IMR-90 (cell line): ENCODE measurements at regions not wholly inside any gene's neighbourhood (a gene's known extent, or its start where the extent isn't known, plus 50 kb on each side); places are given as distances from the start of the nearest gene placed in this dataset.

Experiments used
- ATAC-seq: fragments of 200-7000 bp; cut with Tn5 transposase; 2 replicates; pipeline ENCODE4 v1.9.1; 2020; ENCODE audit warnings: low read depth, mild to moderate bottlenecking, moderate library complexity
- BruUV-seq: library from RNA; stranded (reverse); fragments of 400-500 nt; replicated peaks from 2 replicates; lab custom pipeline; 2021; lab: Mats Ljungman, UMichigan
- CTCF ChIA-PET: fragments of 300-600 bp; formaldehyde crosslinking; extraction: SDS; loops from one replicate; lab custom pipeline; 2021; ENCODE audit warnings: antibody characterized with exemption; lab: Yijun Ruan, JAX
- POLR2A ChIA-PET: fragments of 300-600 bp; sonication (Branson Sonifier 250); formaldehyde crosslinking; loops from one replicate; lab custom pipeline; 2022; ENCODE audit warnings: antibody characterized with exemption; ENCODE audit not compliant: unreplicated experiment; lab: Charles Lee
- DNase-seq: peaks from one replicate; pipeline ENCODE4 v3.0.0; 2013
- H2AFZ ChIP-seq: replicated peaks from 2 replicates; pipeline ENCODE3; 2013; ENCODE audit warnings: low read length, mild to moderate bottlenecking; ENCODE audit not compliant: poor library complexity
- H2AK5ac ChIP-seq: 2 replicates; pipeline ENCODE4 v1.6.1; 2013; ENCODE audit warnings: low read depth, low read length, inconsistent platforms
- H2AK9ac ChIP-seq: replicated peaks from 2 replicates; pipeline ENCODE3; 2013; ENCODE audit warnings: mild to moderate bottlenecking, low read depth, low read length, moderate library complexity; ENCODE audit not compliant: poor library complexity
- H2BK120ac ChIP-seq: 2 replicates; pipeline ENCODE4 v1.6.1; 2013; ENCODE audit warnings: low read depth, low read length, inconsistent platforms
- H2BK15ac ChIP-seq: 3 replicates; pipeline ENCODE4 v1.6.1; 2013; ENCODE audit warnings: low read depth, low read length, inconsistent platforms
- H2BK20ac ChIP-seq: 2 replicates; pipeline ENCODE4 v1.6.1; 2013; ENCODE audit warnings: low read depth, mild to moderate bottlenecking, inconsistent platforms, low read length, moderate library complexity
- H2BK5ac ChIP-seq: 2 replicates; pipeline ENCODE4 v1.6.1; 2013; ENCODE audit warnings: mild to moderate bottlenecking, low read depth, low read length, inconsistent platforms; ENCODE audit not compliant: poor library complexity, severe bottlenecking
- H3K14ac ChIP-seq: replicated peaks from 2 replicates; pipeline ENCODE4 v1.6.1; 2013; ENCODE audit warnings: low read depth, low read length, inconsistent platforms
- H3K18ac ChIP-seq: 2 replicates; pipeline ENCODE4 v1.6.1; 2013; ENCODE audit warnings: low read depth, low read length, control low read depth
- H3K23ac ChIP-seq: 2 replicates; pipeline ENCODE4 v1.6.1; 2013; ENCODE audit warnings: low read depth, low read length, inconsistent platforms
- H3K27ac ChIP-seq: 2 replicates; pipeline ENCODE4 v1.5.1; 2013; ENCODE audit warnings: mild to moderate bottlenecking, control low read depth, low read length; ENCODE audit not compliant: insufficient read depth
- H3K27me3 ChIP-seq: 2 replicates; pipeline ENCODE4 v1.6.1; 2013; ENCODE audit warnings: low read length; ENCODE audit not compliant: control insufficient read depth, insufficient read depth
- H3K36me3 ChIP-seq: 2 replicates; pipeline ENCODE4 v1.6.1; 2013; ENCODE audit warnings: low read length, mixed read lengths; ENCODE audit not compliant: control insufficient read depth, insufficient read depth
- H3K4ac ChIP-seq: 2 replicates; pipeline ENCODE4 v1.6.1; 2013; ENCODE audit warnings: low read depth, low read length, inconsistent platforms
- H3K4me1 ChIP-seq: 2 replicates; pipeline ENCODE4 v1.6.1; 2013; ENCODE audit warnings: low read length, mixed read lengths; ENCODE audit not compliant: control insufficient read depth, insufficient read depth
- H3K4me2 ChIP-seq: 2 replicates; pipeline ENCODE4 v1.6.1; 2013; ENCODE audit warnings: low read depth, mild to moderate bottlenecking, control low read depth, low read length, moderate library complexity
- H3K4me3 ChIP-seq: 2 replicates; pipeline ENCODE4 v1.5.1; 2013; ENCODE audit warnings: low read depth, mild to moderate bottlenecking, control low read depth, low read length, moderate library complexity; ENCODE audit not compliant: insufficient read depth
- H3K56ac ChIP-seq: 2 replicates; pipeline ENCODE4 v1.6.1; 2013; ENCODE audit warnings: low read length, inconsistent platforms; ENCODE audit not compliant: insufficient read depth; ENCODE audit errors: extremely low read depth
- H3K79me1 ChIP-seq, 2 experiments: 2 replicates each; pipeline ENCODE4 v1.6.1; 2013; ENCODE audit warnings: low read length in 2 of 2, inconsistent platforms in 1 of 2, low read depth in 1 of 2
- H3K9ac ChIP-seq: 2 replicates; pipeline ENCODE4 v1.6.1; 2013; ENCODE audit warnings: low read depth, low read length, control low read depth
- H3K9me1 ChIP-seq: 2 replicates; pipeline ENCODE4 v1.6.1; 2013; ENCODE audit warnings: low read length, inconsistent platforms; ENCODE audit not compliant: insufficient read depth
- H3K9me3 ChIP-seq: 2 replicates; pipeline ENCODE4 v1.6.1; 2013; ENCODE audit warnings: low read length; ENCODE audit not compliant: control insufficient read depth, insufficient read depth
- H4K20me1 ChIP-seq: 2 replicates; pipeline ENCODE4 v1.6.1; 2013; ENCODE audit warnings: low read length, inconsistent platforms; ENCODE audit not compliant: insufficient read depth
- H4K5ac ChIP-seq: 2 replicates; pipeline ENCODE4 v1.6.1; 2013; ENCODE audit warnings: mild to moderate bottlenecking, low read depth, low read length, control low read depth
- H4K8ac ChIP-seq, 2 experiments: 2 replicates each; pipeline ENCODE4 v1.6.1; 2013; ENCODE audit warnings: low read depth in 2 of 2, low read length in 2 of 2, control low read depth in 1 of 2, inconsistent platforms in 1 of 2
- H4K91ac ChIP-seq: 2 replicates; pipeline ENCODE4 v1.6.1; 2013; ENCODE audit warnings: low read depth, low read length, inconsistent platforms; ENCODE audit not compliant: insufficient read depth
- CHD1 ChIP-seq: IDR thresholded peaks from 2 replicates; pipeline ENCODE4 v1.6.1; 2012; ENCODE audit warnings: low read depth, low read length, improper control_type of control experiment
- FOS ChIP-seq: fragments of 150-350 bp; IDR thresholded peaks from 2 replicates; pipeline ENCODE4 v1.6.1; 2016; ENCODE audit warnings: low read depth, low read length
- POLR2A ChIP-seq: IDR thresholded peaks from 2 replicates; pipeline ENCODE4 v1.6.1; 2012; ENCODE audit warnings: mild to moderate bottlenecking, low read depth, low read length
- WGBS, 2 experiments: methylation state at CpG; one replicate each; pipeline versions ENCODE4 v1.1.5 to v1.1.7; 2013; ENCODE audit warnings: missing lambda C conversion rate in 2 of 2; ENCODE audit not compliant: insufficient read length in 1 of 2; ENCODE audit errors: extremely low coverage in 2 of 2; 5-methylcytosine and 5-hydroxymethylcytosine counted together
- dilution Hi-C: fragments of 300-500 bp; cut with HindIII; formaldehyde crosslinking; loops from one replicate; pipeline ENCODE4 v1.14.3; 2018; ENCODE audit warnings: low sequenced_read_pairs; ENCODE audit not compliant: unreplicated experiment
- in situ Hi-C: fragments of 300-500 bp; cut with MboI; formaldehyde crosslinking; loops from 3 replicates; pipeline ENCODE4 v1.14.3; 2019; ENCODE audit warnings: low sequenced_read_pairs, inconsistent platforms, mixed read lengths
- intact Hi-C: fragments of 100-400 bp; cut with micrococcal nuclease; formaldehyde crosslinking; loops from 2 replicates; pipeline ENCODE4 v1.10.0; 2022

GRCh38 chr5:116785106-116785505 is 210.5 kb upstream of the SEMA6A start:
- Histone ChIP-seq H3K4ac (no peak overlapping the region), H3K27ac (no peak overlapping the region), H2AFZ (no peak overlapping the region), H2BK15ac (no peak overlapping the region), H3K4me1 (no peaks in the 10 kb centered on the region), H4K8ac (no peak overlapping the region), H2AK5ac (no peak overlapping the region), H3K23ac (no peak overlapping the region), H4K91ac (no peak overlapping the region), H3K9me3 (peaks cover 12% of the 10 kb centered on the region), H3K9ac (no peak overlapping the region), H4K20me1 (no peaks in the 10 kb centered on the region), H2BK5ac (no peak overlapping the region), H4K5ac (no peak overlapping the region), H3K56ac (no peak overlapping the region), H3K9me1 (no peaks in the 10 kb centered on the region), H3K27me3 (no peaks in the 10 kb centered on the region), H2AK9ac (no peak overlapping the region), H3K4me3 (no peak overlapping the region), H2BK120ac (no peak overlapping the region), H3K18ac (no peak overlapping the region), H3K4me2 (no peak overlapping the region), H2BK20ac (no peak overlapping the region), H3K79me1 (no peaks in the 10 kb centered on the region), H3K14ac (no peak overlapping the region), H3K36me3 (no peaks in the 10 kb centered on the region)
- in situ Hi-C loops = no loop called here
- ChIA-PET CTCF (interaction anchor here (0.6 kb wide), 1 partner anchor 61 kb away, joined by 7 read pairs; no protein-coding TSS in a partner anchor), POLR2A (no interaction called here)
- intact Hi-C loops = no loop called here
- dilution Hi-C loops = no loop called here
- DNase-seq (no peak), ATAC-seq (no peak)
- no TSS peak for BruUV-seq
- no CpG with 5 or more reads among the region's 4 CpGs for WGBS, 2 experiments
- TF ChIP-seq CHD1 = no peak
- TF ChIP-seq POLR2A = no peak
- TF ChIP-seq FOS = no peak
